ENCODE measurements at regions not wholly inside any gene's neighbourhood (a gene's known extent, or its start where the extent isn't known, plus 50 kb on each side); places are given as distances from the start of the nearest gene placed in this dataset.

DNA sequence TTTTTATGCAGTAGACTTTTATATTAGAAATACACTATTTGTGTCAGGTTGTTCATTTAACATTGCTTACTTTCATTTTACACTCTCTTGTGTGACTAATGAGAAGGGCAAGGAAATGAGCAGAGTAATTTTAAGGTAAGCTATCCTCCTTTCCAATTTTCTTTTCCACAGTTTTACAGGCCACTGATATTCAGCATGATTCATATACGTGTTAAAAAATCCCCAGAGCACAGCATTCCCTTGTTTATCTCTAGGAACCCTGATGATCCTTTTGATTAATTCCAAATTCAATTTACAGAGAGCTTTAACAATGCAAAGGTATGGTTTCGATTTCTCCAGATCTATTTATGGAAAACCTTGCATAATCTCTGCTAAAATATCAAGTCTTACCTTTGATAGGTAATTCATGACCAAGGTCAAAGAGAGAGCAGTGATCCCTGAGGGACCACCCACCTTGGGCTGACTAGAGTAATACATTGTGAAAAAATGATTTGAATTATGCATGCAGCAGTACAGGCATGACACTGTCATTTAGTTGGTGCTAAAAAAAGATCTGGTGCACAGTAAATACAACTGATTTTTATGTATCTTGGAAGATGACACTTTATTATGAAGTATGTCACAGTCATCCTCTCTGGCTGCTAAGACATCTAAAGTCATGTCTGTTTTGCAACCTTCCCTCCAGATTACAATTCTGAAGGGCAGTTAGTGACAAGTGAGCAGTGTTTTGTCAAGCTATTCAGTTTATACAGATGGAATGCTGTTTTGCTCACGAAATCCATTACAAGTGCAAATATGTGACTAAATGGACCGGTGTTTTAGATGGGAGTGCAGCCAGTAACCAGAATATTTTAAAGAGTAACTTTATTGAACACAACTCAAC, 736.6 kb downstream of the EPHA7 start:
- Histone ChIP-seq H2AFZ (ENCODE audit: control insufficient read depth, low read depth, low read length) (no peak overlapping the region), H3K4me1 (ENCODE audit: control insufficient read depth, insufficient read depth, low read length) (no peaks in the 10 kb centered on the region), H3K79me2 (ENCODE audit: control insufficient read depth, insufficient read depth, low read length) (no peaks in the 10 kb centered on the region), H3K4me3 (no peak overlapping the region), H3K4me2 (ENCODE audit: control insufficient read depth, insufficient read depth) (no peak overlapping the region), H4K20me1 (ENCODE audit: control insufficient read depth, insufficient read depth) (no peaks in the 10 kb centered on the region), H3K36me3 (ENCODE audit: control insufficient read depth in 2 of 2, insufficient read depth in 2 of 2, low read length in 1 of 2) (no peaks in the 10 kb centered on the region), H3K9ac (ENCODE audit: control insufficient read depth, insufficient read depth, low read length) (no peak overlapping the region), H3K27me3 (replicated peaks in 1 of 2; ENCODE audit: control insufficient read depth in 2 of 2, insufficient read depth in 2 of 2, low read length in 1 of 2) (no peaks in the 10 kb centered on the region), H3K27ac (ENCODE audit: control insufficient read depth, insufficient read depth) (no peak overlapping the region), H3K9me3 (replicated peaks; ENCODE audit: control insufficient read depth, insufficient read depth, low read length) (no peaks in the 10 kb centered on the region)
- ATAC-seq (no peak), FAIRE-seq (no peak), DNase-seq (ENCODE audit: low read depth, low spot score) (no peak)
- intact Hi-C loops (cut with micrococcal nuclease; ENCODE audit: unreplicated experiment), result no loop called here
- POLR2A ChIA-PET, result interaction anchor here (1.0 kb wide), 1 partner anchor 10 kb away, joined by 4 read pairs; no protein-coding TSS in a partner anchor
- CTCF ChIA-PET, result no interaction called here
- WGBS (ENCODE audit: insufficient coverage, insufficient replicate concordance, low lambda C conversion rate, missing lambda C conversion rate), result 5% methylated on average over 4 of the region's 4 CpGs
- SMC1A ChIA-PET (ENCODE audit: uncharacterized antibody, unreplicated experiment), result interaction anchor here (0.7 kb wide), 1 partner anchor 1166 kb away, joined by 3 read pairs; no protein-coding TSS in a partner anchor
- TF ChIP-seq, protein P1, sequence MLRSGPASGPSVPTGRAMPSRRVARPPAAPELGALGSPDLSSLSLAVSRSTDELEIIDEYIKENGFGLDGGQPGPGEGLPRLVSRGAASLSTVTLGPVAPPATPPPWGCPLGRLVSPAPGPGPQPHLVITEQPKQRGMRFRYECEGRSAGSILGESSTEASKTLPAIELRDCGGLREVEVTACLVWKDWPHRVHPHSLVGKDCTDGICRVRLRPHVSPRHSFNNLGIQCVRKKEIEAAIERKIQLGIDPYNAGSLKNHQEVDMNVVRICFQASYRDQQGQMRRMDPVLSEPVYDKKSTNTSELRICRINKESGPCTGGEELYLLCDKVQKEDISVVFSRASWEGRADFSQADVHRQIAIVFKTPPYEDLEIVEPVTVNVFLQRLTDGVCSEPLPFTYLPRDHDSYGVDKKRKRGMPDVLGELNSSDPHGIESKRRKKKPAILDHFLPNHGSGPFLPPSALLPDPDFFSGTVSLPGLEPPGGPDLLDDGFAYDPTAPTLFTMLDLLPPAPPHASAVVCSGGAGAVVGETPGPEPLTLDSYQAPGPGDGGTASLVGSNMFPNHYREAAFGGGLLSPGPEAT (IDR thresholded peaks at IDR 0.05; ENCODE audit: low read depth), result no peak
- TF ChIP-seq, protein P2, sequence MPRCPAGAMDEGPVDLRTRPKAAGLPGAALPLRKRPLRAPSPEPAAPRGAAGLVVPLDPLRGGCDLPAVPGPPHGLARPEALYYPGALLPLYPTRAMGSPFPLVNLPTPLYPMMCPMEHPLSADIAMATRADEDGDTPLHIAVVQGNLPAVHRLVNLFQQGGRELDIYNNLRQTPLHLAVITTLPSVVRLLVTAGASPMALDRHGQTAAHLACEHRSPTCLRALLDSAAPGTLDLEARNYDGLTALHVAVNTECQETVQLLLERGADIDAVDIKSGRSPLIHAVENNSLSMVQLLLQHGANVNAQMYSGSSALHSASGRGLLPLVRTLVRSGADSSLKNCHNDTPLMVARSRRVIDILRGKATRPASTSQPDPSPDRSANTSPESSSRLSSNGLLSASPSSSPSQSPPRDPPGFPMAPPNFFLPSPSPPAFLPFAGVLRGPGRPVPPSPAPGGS (IDR thresholded peaks at IDR 0.05; ENCODE audit: borderline replicate concordance, insufficient read depth, low read depth, low read length, poor library complexity, severe bottlenecking), result no peak
- TF ChIP-seq, protein P3, sequence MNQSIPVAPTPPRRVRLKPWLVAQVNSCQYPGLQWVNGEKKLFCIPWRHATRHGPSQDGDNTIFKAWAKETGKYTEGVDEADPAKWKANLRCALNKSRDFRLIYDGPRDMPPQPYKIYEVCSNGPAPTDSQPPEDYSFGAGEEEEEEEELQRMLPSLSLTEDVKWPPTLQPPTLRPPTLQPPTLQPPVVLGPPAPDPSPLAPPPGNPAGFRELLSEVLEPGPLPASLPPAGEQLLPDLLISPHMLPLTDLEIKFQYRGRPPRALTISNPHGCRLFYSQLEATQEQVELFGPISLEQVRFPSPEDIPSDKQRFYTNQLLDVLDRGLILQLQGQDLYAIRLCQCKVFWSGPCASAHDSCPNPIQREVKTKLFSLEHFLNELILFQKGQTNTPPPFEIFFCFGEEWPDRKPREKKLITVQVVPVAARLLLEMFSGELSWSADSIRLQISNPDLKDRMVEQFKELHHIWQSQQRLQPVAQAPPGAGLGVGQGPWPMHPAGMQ (IDR thresholded peaks at IDR 0.05; ENCODE audit: borderline replicate concordance), result no peak
- TF ChIP-seq MYB (IDR thresholded peaks at IDR 0.05; ENCODE audit: borderline replicate concordance, low read depth, low read length), result no peak
- no peak for TF ChIP-seq CREB1 (IDR thresholded peaks at IDR 0.05; ENCODE audit: low read depth)
- in situ Hi-C loops (cut with MboI), result no loop called here
- BruUV-seq (replicated peaks), result no TSS peak
- RAD21 ChIA-PET (ENCODE audit: unreplicated experiment), result no interaction called here

Measured in GM12878 (cell line).